SH-SY5Y (cell line): ENCODE measurements at regions not wholly inside any gene's neighbourhood (a gene's known extent, or its start where the extent isn't known, plus 50 kb on each side); places are given as distances from the start of the nearest gene placed in this dataset.

ENCODE experiments used
- GATA2 ChIP-seq: IDR thresholded peaks from 2 replicates; pipeline ENCODE4 v1.6.1; 2011; ENCODE audit warnings: mild to moderate bottlenecking, low read depth, low read length
- GATA3 ChIP-seq: IDR thresholded peaks from 2 replicates; pipeline ENCODE4 v1.6.1; 2011; ENCODE audit warnings: low read depth, mild to moderate bottlenecking, low read length, moderate library complexity

DNA sequence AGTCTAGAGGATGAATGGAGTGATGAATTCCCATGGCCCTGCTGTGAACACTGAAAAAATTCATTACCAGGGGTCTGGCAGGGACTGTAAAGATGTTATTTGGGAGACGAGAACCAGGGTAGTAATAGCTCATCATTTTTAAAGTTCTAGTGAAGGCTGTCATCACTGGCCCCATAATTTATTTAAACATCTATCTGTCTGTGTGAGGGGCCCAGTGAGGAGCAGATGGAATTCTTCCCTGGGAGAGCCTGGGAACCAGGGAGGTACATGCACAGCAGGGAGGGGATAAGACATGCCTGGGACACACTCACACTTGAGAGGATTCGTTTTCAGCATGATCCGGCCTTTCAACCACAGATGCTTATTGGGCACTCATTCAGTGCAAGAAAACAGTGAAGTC is 162.0 kb downstream of the PDGFRA start:
- TF ChIP-seq GATA3 = no peak
- TF ChIP-seq GATA2 = no peak

DNA sequence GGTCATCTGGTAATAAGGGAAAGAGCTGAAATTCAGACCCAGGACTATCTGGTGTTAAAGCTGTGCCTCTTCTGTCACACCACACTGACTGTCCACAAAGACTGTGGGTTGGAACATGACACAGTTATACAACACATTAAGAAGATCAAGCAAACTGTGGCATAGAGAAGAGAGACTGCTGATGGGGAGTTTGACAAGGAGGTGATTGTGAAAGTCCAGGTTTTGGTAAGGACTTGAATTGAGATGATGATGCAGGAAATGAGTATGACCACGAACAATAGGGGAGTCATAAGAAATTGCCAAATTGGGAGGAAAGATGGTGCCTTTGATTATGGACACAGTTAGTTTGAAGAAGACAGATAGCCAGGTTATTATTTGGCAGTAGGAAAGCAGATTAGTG is 163.4 kb downstream of the PDGFRA start:
- TF ChIP-seq GATA2 (no peak), GATA3 (no peak)

DNA sequence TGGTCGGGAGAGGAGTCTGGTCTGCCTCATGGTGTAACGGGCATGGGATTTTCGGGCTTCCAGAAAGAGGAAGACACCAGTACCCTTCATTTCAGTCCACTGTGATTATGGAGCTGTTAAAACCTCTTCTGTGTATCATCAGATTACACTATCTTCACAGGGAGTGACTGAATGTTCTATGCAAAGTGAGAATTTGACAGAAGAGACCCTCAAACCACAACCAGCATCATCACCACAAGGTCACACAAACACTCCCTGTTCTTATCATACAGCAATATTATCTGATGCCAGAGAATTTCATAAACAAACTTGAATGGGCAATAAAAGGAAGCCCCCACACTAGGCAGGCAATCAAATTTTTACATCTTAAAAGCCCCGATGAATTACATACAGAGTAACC is 164.2 kb downstream of the PDGFRA start:
- TF ChIP-seq GATA3 (no peak), GATA2 (no peak)

DNA sequence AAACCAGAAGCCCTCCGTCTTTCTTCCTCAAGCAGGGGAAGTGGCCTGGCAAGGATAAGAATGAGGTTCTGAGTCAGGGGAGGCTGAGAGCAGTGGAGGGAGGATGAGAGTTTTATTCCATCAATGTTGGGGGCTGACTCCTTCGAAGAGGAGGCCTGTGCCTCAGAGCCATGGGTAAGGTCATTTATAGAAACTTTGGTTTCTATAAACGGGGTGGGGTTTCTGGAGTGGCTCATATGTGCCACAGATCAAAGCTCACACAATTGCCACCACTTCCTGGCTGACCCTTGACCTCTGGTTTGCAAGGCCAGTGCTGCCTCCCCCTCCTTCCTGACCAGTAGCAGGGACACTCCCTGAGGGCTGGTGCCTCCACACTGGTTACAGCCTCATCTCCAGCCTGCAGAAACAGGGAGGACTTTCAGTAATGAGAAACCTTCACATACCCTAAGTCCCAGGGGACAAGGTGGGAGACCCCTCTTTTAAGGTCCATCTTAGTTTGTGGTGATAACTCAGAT is 166.0 kb downstream of the PDGFRA start:
- no peak for TF ChIP-seq GATA2
- TF ChIP-seq GATA3 = no peak

DNA sequence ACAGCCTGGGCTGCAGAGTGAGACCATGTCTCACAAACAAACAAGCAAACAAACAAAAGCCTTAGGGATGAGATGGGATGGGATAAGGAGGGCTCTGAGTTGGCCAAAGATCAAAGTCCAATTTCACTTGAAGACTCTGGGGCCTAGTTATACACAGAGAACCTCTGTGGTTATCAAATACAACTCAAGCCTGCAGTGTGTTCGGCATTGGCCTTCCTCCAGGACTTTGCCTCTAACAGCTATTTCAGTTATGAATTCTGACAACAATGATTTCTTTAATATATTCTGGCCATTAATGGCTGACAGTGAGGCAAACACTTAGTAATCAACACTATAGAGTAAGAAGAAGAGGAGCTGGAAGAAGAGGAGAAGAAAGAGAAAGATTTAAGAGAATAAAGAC is 171.1 kb downstream of the PDGFRA start:
- TF ChIP-seq GATA3 (no peak), GATA2 (no peak)

DNA sequence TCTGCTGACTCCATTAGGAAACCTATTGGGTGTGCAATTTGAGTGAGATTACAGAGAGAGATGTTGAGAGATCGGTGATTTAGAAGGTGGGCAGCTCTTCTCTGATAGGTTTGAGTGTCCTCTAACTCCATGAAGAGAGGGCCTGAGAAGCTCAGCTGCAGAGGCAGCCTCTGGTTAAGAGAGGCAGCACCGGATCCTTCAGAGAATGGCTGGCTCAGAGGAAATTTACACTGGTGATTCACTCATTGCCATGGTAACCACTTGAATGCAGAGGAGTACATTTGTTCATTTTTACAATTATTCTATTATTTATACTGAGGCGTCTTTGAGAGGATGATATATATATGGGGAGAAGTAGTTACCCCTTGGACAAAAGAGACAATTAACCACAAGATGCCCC is 171.7 kb downstream of the PDGFRA start:
- TF ChIP-seq GATA3 (no peak), GATA2 (no peak)

DNA sequence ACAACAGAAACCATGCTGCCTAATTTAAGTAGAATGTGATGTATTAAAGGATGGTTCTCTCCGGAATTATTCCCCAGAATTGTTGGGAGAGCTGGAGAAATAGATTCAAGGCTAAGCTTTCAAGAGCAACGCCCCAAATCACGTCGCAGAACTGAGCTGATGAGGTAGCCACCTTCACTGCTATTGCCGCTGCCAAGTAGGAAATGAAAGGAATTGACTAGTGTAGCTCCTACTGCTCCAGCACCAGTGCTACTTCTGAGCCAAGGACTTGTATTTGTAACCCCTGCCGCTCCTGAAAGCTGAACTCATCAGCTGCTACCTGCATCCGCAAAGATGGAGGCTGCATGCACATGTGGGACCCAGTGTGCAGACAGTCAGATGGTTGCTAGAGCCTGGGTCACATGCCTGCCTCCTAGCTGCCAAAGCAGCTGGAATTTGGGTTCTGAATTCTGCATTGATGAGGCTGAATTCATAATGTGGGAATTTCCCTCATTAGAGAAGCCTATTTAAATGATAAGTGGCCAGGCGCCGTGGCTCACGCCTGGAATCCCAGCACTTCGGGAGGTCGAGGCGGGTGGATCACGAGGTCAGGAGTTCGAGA is 173.9 kb downstream of the PDGFRA start:
- no peak for TF ChIP-seq GATA3
- TF ChIP-seq GATA2 = no peak

DNA sequence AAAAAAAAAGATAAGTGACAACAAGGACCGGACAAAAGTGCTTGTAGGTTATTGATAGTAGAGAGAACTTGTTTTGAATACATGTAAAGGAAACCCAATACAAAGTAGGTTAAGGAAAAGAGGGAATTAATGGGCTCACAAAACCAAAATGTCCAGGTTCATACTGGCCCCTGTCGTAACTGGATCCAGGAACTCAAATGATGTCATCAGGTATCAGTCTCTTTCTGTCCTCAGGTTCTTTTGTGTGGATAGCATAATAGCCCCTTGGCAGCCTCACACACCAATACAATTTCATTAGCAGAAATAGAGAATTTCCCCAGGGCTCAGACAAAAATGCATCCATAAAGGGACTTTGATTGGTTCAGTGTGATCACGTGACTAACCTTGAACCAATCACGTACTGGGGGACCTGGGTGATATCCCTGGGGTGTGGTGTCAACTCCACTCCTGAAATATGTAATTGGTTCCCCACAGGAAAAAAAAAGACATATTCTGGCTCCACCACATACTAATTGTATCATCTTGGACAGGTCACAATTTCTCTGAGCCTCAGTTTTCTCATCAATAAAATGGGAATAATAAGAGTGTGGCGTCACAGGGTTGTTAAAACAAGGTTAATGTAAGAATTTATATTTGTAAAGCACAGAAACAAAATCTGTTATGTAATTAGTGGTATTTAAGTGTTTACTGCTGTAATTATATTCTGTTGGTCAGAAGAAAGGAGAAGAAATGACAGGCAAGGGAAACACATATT is 174.8 kb downstream of the PDGFRA start:
- no peak for TF ChIP-seq GATA2
- TF ChIP-seq GATA3 = no peak

DNA sequence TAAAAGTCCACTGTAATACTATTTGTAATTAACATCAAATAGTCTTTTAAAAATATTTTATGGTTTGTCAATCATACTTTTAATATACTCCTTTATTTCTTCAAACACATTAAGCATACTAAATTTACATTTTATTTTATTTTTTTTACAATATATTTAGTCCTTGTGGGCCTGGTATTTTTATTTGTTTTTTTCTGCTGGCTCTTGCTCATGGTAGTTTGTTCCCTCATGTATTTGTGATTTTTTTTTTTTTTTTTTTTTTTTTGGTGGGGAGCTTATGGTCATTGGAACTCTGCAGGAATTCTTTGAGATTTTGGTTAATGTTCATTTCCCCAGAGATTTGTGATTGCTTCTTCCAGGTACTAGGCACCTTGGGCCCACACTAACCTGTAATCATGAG is 185.5 kb downstream of the PDGFRA start:
- TF ChIP-seq GATA3 = no peak
- TF ChIP-seq GATA2 = no peak

DNA sequence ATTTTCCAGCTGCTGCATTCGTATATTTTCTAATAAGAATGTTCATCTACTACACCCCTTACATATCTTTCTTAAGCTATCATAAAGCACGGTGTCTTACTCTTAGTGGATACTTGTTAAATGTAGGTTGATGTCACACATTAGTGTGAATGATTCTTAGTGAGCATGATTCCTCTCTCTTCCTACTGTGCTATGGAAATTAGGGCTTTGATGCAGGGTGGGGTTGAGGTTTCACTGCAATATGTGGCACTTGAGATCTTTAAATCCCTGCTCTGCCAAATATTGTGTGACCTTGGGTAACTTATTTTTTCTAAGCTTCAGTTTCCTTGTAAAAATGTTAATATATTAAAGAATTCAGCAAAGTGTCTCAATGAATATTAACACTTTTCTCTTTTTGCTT is 188.4 kb downstream of the PDGFRA start:
- TF ChIP-seq GATA3 (no peak), GATA2 (no peak)

DNA sequence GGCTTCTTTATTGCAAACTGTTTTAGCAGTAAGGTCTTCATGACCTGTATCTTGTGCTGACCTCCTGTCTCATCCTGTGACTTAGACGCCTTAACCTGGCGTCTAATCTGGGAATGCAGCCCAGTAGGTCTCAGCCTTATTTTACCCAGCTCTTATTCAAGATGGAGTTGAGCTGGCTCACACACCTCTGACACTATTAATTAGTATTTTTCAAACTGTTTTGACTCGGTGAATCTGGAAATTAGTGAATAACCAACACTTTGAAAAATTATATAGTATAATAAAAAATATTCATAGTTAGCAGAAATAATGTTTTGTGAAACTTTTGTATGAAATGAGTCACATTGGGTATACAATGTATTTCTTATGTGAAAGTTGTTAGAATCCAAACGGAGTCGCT is 189.4 kb downstream of the PDGFRA start:
- TF ChIP-seq GATA3 (no peak), GATA2 (no peak)

DNA sequence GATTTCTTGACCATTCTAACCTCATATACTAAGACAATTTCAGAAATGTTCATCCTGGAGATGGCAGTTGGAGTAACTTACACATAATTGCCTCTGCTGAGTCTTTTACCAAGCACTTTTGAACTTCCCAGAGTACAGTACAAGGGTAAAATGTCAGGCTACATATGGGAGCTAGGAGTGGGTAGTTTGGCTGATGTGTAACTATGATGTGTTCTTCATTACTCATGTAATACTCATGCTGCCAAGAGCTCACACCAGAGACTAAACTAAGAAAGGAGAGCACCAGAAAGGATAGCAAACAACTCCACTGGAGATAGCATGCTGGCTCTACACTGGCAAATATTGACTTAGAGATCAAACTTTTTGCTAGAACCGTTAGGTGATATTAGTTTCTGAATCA is 194.0 kb downstream of the PDGFRA start:
- no peak for TF ChIP-seq GATA3
- no peak for TF ChIP-seq GATA2

DNA sequence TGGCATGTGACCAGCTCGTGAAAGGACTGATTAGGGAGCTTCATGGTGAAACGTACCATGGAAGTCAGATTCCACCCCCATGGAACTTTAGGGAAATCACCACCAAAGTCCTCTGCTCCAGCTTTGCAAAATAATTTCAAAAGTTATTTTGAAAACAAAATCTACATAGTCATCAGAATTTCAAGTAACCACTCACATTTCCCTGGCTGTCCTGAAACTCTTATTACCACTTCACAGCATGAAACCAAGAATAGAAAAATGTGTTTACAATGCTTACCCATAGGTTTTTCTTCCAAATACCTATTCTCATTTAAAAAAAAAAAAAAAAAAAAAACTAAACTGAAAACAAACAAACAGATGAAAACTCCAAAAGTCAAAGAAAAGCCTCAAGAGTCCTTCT is 198.7 kb downstream of the PDGFRA start:
- TF ChIP-seq GATA3 = no peak
- no peak for TF ChIP-seq GATA2

DNA sequence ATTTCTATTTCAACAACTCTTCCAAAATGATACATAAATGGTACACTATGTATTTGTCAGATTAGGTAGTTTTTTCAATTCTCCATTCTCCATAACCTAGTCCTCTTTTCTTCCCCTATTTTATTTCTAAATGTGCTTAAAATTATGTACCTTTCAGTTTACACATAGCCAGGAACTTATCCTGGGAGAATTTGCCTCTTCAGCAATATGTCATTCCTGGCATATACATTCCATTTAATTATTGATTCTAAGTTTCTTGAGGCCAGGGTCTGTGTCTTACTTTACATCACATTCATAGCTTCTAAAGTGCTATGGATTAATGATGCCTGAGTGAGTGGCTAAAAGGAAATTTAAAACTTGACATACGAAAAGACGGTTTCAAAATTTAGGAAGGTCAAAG is 199.8 kb downstream of the PDGFRA start:
- TF ChIP-seq GATA3 (no peak), GATA2 (no peak)

DNA sequence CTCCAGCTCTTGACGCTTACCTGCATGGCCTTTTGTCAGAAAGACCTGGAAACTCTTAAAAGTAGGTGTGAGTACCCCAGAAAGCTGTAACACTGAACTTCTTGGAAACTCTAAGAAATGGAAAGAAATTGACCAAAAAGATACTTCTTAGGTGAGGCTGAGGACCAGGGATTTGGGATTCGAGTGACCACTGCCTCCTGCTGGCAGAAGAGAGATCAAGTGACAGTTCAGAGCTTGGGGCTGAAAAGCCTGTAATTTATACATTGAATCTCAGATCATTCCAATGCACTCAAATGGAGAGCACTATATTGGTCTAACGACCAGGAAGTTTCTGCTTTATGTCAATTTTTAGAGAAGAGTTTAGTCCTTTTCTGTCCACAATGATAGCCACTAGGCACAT is 204.6 kb downstream of the PDGFRA start:
- TF ChIP-seq GATA2 (no peak), GATA3 (no peak)
